CD14-positive monocyte (primary cell): ENCODE measurements at regions not wholly inside any gene's neighbourhood (a gene's known extent, or its start where the extent isn't known, plus 50 kb on each side); places are given as distances from the start of the nearest gene placed in this dataset.

ENCODE experiments used
- DNase-seq, 3 donors: peaks; one replicate each; pipeline ENCODE4 v3.0.0-alpha.2; 2011 to 2022
- H2AFZ ChIP-seq: 2 replicates; pipeline ENCODE4 v1.6.0; 2012; ENCODE audit warnings: mild to moderate bottlenecking, low read depth, low read length, inconsistent platforms; ENCODE audit not compliant: insufficient read depth, poor library complexity, severe bottlenecking
- H3K27ac ChIP-seq, 2 donors: 1 replicate in 1 of 2; 2 replicates in 1 of 2; pipeline ENCODE4 v1.5.1; 2012 to 2013; ENCODE audit warnings: low read length in 2 of 2, control low read depth in 1 of 2, inconsistent platforms in 1 of 2, low read depth in 1 of 2, mild to moderate bottlenecking in 1 of 2
- H3K27me3 ChIP-seq, 2 donors: one replicate each; pipeline versions ENCODE4 v1.6.0 to v1.6.1; 2011 to 2013; ENCODE audit warnings: low read length in 2 of 2; ENCODE audit not compliant: control insufficient read depth in 2 of 2, insufficient read depth in 2 of 2
- H3K36me3 ChIP-seq, 2 donors: replicated peaks in 1 of 2; 1 replicate in 1 of 2; 2 replicates in 1 of 2; pipeline versions ENCODE4 v1.5.1 to v1.6.1; 2012 to 2013; ENCODE audit warnings: low read length in 2 of 2, control low read depth in 1 of 2, inconsistent platforms in 1 of 2, mild to moderate bottlenecking in 1 of 2; ENCODE audit not compliant: insufficient read depth in 2 of 2, control insufficient read depth in 1 of 2
- H3K4me1 ChIP-seq, 2 donors: 1 replicate in 1 of 2; 2 replicates in 1 of 2; pipeline versions ENCODE4 v1.5.1 to v1.6.1; 2012 to 2013; ENCODE audit warnings: low read length in 2 of 2, control low read depth in 1 of 2, inconsistent platforms in 1 of 2, mild to moderate bottlenecking in 1 of 2, moderate library complexity in 1 of 2; ENCODE audit not compliant: insufficient read depth in 2 of 2, control insufficient read depth in 1 of 2
- H3K4me2 ChIP-seq: replicated peaks from 2 replicates; pipeline ENCODE3; 2012; ENCODE audit warnings: low read length, moderate library complexity, mild to moderate bottlenecking; ENCODE audit not compliant: poor library complexity, severe bottlenecking; ENCODE audit errors: extremely low read depth
- H3K4me3 ChIP-seq, 3 experiments: fragments of 200-600 bp in 1 of 3; sonication (generic) in 1 of 3; replicated peaks in 1 of 3; 1 replicate in 2 of 3; 2 replicates in 1 of 3; pipeline ENCODE4 v1.5.1; 2011 to 2013; ENCODE audit warnings: low read length in 3 of 3, mild to moderate bottlenecking in 3 of 3, control low read depth in 2 of 3, low read depth in 2 of 3, inconsistent platforms in 1 of 3, moderate library complexity in 1 of 3
- H3K79me2 ChIP-seq: 2 replicates; pipeline ENCODE4 v1.6.0; 2012; ENCODE audit warnings: mild to moderate bottlenecking, control low read depth, inconsistent platforms, low read length, moderate library complexity; ENCODE audit not compliant: insufficient read depth
- H3K9ac ChIP-seq: 2 replicates; pipeline ENCODE4 v1.6.0; 2017; ENCODE audit warnings: low read length, mild to moderate bottlenecking; ENCODE audit not compliant: insufficient read depth, poor library complexity, severe bottlenecking
- H3K9me3 ChIP-seq, 2 donors: replicated peaks in 1 of 2; 1 replicate in 1 of 2; 2 replicates in 1 of 2; pipeline versions ENCODE4 v1.5.1 to v1.6.1; 2012 to 2013; ENCODE audit warnings: low read length in 2 of 2, control low read depth in 1 of 2; ENCODE audit not compliant: control insufficient read depth in 1 of 2, insufficient read depth in 1 of 2
- H4K20me1 ChIP-seq: 2 replicates; pipeline ENCODE4 v1.6.0; 2012; ENCODE audit warnings: mild to moderate bottlenecking, low read length, control low read depth, moderate library complexity; ENCODE audit not compliant: insufficient read depth
- H3K27ac Mint-ChIP-seq, 7 donors: one replicate each; pipeline ENCODE4 v1.8.0; 2020; ENCODE audit warnings: mild to moderate bottlenecking in 7 of 7, mixed read lengths in 7 of 7, moderate library complexity in 6 of 7, inconsistent platforms in 2 of 7
- H3K27me3 Mint-ChIP-seq, 3 donors: one replicate each; pipeline ENCODE4 v1.8.0; 2021 to 2022; ENCODE audit warnings: low read depth in 3 of 3, mild to moderate bottlenecking in 3 of 3, mixed read lengths in 3 of 3, moderate library complexity in 3 of 3, inconsistent platforms in 1 of 3
- H3K36me3 Mint-ChIP-seq, 2 donors: one replicate each; pipeline ENCODE4 v1.8.0; 2020; ENCODE audit warnings: mixed read lengths in 2 of 2, inconsistent platforms in 1 of 2, mild to moderate bottlenecking in 1 of 2
- H3K4me1 Mint-ChIP-seq: one replicate; pipeline ENCODE4 v1.8.0; 2020; ENCODE audit warnings: mild to moderate bottlenecking, mixed read lengths
- H3K4me3 Mint-ChIP-seq, 2 donors: one replicate each; pipeline ENCODE4 v1.8.0; 2020; ENCODE audit warnings: mild to moderate bottlenecking in 2 of 2, mixed read lengths in 2 of 2, moderate library complexity in 1 of 2
- H3K9me3 Mint-ChIP-seq, 7 donors: one replicate each; pipeline ENCODE4 v1.8.0; 2020 to 2022; ENCODE audit warnings: mixed read lengths in 7 of 7, mild to moderate bottlenecking in 6 of 7, moderate library complexity in 6 of 7, inconsistent platforms in 2 of 7
- CTCF ChIP-seq: fragments of 200-600 bp; IDR thresholded peaks from one replicate; pipeline ENCODE4 v1.8.0; 2022; ENCODE audit warnings: antibody characterized with exemption, mild to moderate bottlenecking
- WGBS: methylation state at CpG from one replicate; pipeline ENCODE4 v1.1.5; 2013; ENCODE audit warnings: missing lambda C conversion rate; ENCODE audit not compliant: insufficient coverage; 5-methylcytosine and 5-hydroxymethylcytosine counted together
- intact Hi-C, 2 donors: fragments of 100-400 bp; cut with micrococcal nuclease; formaldehyde crosslinking; loops; one replicate each; pipeline versions ENCODE4 v1.15.0 to v1.15.1; 2023

DNA sequence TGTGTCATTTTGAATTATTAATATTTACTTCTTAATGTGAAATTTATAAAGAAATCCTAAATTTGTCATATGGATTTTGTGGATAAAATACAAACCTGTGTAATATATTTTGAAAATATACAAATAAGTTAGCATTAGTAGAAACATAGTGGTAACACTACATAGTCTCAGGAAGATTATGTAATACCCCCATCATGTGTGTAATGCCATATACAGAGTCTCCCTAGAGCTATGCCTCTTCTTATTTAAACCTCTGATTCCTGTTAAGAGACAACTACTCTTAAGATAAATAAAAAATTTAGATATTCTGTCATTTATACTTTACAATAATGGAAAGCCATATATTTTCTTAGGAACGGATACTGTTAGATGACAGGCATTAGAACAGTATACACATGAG is 2012.0 kb upstream of the LRRTM1 start:
- H3K27me3 Mint-ChIP-seq, result no peaks in the 10 kb centered on the region
- no CpG with 5 or more reads among the region's 1 CpG for WGBS
- no peaks in the 10 kb centered on the region for H3K36me3 Mint-ChIP-seq

DNA sequence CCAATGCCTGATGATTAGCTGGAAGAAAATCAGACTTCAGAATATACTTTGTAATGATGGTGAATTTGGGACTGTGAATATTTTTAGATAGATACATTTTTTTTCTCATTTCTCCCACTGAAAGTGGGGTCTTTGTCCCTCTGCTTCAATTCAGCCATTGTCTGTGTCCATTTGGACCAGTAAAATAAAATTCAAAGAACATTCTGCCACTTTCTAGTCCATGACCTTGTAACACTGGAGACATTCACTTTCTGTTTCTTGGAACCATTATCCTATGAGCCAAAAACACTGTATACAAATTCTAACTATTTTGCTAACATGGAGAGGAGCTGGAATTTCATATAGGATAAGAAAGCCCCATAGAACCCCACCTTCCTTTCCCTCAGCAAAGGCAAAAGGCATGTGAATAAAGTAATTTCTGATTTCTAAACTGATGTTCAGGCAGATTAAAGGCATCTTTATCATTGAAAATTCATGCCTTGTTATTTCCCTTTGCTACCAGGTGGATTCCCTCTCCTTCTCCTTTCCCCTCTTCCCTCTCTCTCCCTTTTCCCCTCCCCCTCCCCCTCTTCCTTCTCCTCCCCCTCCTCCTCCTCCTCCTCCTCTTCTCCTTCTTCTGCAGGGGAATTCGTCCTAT is 2010.4 kb upstream of the LRRTM1 start:
- Mint-ChIP-seq H3K27me3 (no peaks in the 10 kb centered on the region), H3K36me3 (no peaks in the 10 kb centered on the region)

More for the DNA sequence above, 2012.0 kb upstream of the LRRTM1 start:
- TF ChIP-seq CTCF, result no peak
- Histone ChIP-seq H3K27me3 (no peaks in the 10 kb centered on the region), H2AFZ (no peak overlapping the region), H3K9me3 (no peaks in the 10 kb centered on the region), H3K4me2 (no peak overlapping the region), H3K9ac (no peak overlapping the region), H3K27ac (no peak overlapping the region), H4K20me1 (no peaks in the 10 kb centered on the region), H3K36me3 (no peaks in the 10 kb centered on the region), H3K4me3 (no peak overlapping the region), H3K4me1 (no peaks in the 10 kb centered on the region), H3K79me2 (no peaks in the 10 kb centered on the region)
- Mint-ChIP-seq H3K4me3 (no peak overlapping the region), H3K27ac (no peak overlapping the region), H3K4me1 (no peaks in the 10 kb centered on the region), H3K9me3 (peaks cover 0 to 3% (median 0%) of the 10 kb centered on the region in 7 donors)
- DNase-seq, result no peak
- intact Hi-C loops, result no loop called here

More for the DNA sequence above, 2010.4 kb upstream of the LRRTM1 start:
- Histone ChIP-seq H3K4me1 (no peaks in the 10 kb centered on the region), H3K9ac (no peak overlapping the region), H3K4me3 (no peak overlapping the region), H3K27me3 (no peaks in the 10 kb centered on the region), H3K9me3 (no peaks in the 10 kb centered on the region), H3K27ac (no peak overlapping the region), H3K4me2 (no peak overlapping the region), H3K79me2 (no peaks in the 10 kb centered on the region), H3K36me3 (no peaks in the 10 kb centered on the region), H4K20me1 (no peaks in the 10 kb centered on the region), H2AFZ (no peak overlapping the region)
- intact Hi-C loops, result no loop called here
- no CpG with 5 or more reads among the region's 1 CpG for WGBS
- H3K4me3 Mint-ChIP-seq, result no peak overlapping the region
- no peak for TF ChIP-seq CTCF
- peaks cover 0 to 8% (median 0%) of the 10 kb centered on the region in 7 donors for H3K9me3 Mint-ChIP-seq
- DNase-seq, result no peak
- no peaks in the 10 kb centered on the region for H3K4me1 Mint-ChIP-seq
- no peak overlapping the region for H3K27ac Mint-ChIP-seq
